KMS-11 (cell line): ENCODE measurements at regions not wholly inside any gene's neighbourhood (a gene's known extent, or its start where the extent isn't known, plus 50 kb on each side); places are given as distances from the start of the nearest gene placed in this dataset.

Experiments
- H2AFZ ChIP-seq: fragments of 200-600 bp; sonication (generic); 2 replicates; pipeline ENCODE4 v1.6.1; 2016; ENCODE audit warnings: antibody characterized with exemption, mixed run types, low read depth
- H3K27ac ChIP-seq: fragments of 200-600 bp; sonication (generic); 2 replicates; pipeline ENCODE4 v1.6.1; 2016; ENCODE audit warnings: mild to moderate bottlenecking, mixed run types
- H3K27me3 ChIP-seq: fragments of 200-600 bp; sonication (generic); 2 replicates; pipeline ENCODE4 v1.6.1; 2017; ENCODE audit warnings: mild to moderate bottlenecking, low read depth, mixed run types, moderate library complexity; ENCODE audit not compliant: insufficient read depth
- H3K36me3 ChIP-seq: fragments of 200-600 bp; sonication (generic); 2 replicates; pipeline ENCODE4 v1.6.1; 2017; ENCODE audit warnings: mild to moderate bottlenecking, mixed run types; ENCODE audit not compliant: insufficient read depth
- H3K4me1 ChIP-seq: fragments of 200-600 bp; sonication (generic); 2 replicates; pipeline ENCODE4 v1.6.1; 2016; ENCODE audit warnings: mild to moderate bottlenecking, low read depth, mixed run types; ENCODE audit not compliant: poor library complexity, severe bottlenecking
- H3K4me2 ChIP-seq: fragments of 200-600 bp; sonication (generic); 2 replicates; pipeline ENCODE4 v1.7.0; 2016; ENCODE audit warnings: mild to moderate bottlenecking, mixed run types
- H3K4me3 ChIP-seq: fragments of 200-600 bp; sonication (generic); IDR thresholded peaks from 2 replicates; pipeline ENCODE4 v1.6.1; 2017; ENCODE audit warnings: low read depth, low read length, mixed read lengths; ENCODE audit not compliant: insufficient read depth
- H3K79me2 ChIP-seq: fragments of 200-600 bp; sonication (generic); 2 replicates; pipeline ENCODE4 v1.6.1; 2016; ENCODE audit warnings: low read depth, mixed run types; ENCODE audit not compliant: insufficient read depth
- H3K9ac ChIP-seq: fragments of 200-600 bp; sonication (generic); 2 replicates; pipeline ENCODE4 v1.6.1; 2016; ENCODE audit warnings: mild to moderate bottlenecking, mixed run types
- H4K20me1 ChIP-seq: fragments of 200-600 bp; sonication (generic); 2 replicates; pipeline ENCODE4 v1.6.1; 2016; ENCODE audit warnings: mild to moderate bottlenecking, mixed run types; ENCODE audit not compliant: insufficient read depth
- CTCF ChIP-seq: fragments of 200-600 bp; sonication (generic); conservative IDR thresholded peaks from 2 replicates; pipeline ENCODE4 v1.6.1; 2017; ENCODE audit warnings: low read depth, mild to moderate bottlenecking, antibody characterized with exemption, low read length, moderate library complexity, mixed read lengths

DNA sequence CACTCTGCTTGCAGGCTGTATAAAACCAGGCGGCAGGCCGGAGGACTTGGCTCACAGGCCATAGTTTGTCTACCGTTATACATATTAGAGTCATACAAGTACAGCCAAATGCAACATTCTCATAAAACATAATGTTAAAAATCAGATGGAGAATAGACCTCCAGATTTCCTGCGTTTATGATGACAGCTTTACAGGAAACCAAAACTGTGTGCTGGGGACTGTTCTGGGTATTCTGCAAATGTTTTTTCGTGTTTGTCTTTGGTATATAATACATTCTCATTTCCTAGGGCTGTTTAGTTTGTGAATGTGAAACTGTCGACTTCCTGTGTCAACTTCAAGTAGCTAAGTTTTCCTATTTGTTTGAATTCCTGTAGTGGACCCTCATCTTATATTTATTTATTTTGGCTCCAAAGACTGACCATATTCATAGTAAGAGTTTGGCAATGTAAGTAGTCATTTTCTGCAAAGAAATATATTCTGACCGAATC lies 79.5 kb upstream of the FAM9C start:
- H4K20me1 ChIP-seq = no peaks in the 10 kb centered on the region
- H3K4me2 ChIP-seq = no peak overlapping the region
- H3K9ac ChIP-seq = no peak overlapping the region
- no peaks in the 10 kb centered on the region for H3K27me3 ChIP-seq
- TF ChIP-seq CTCF = no peak
- H2AFZ ChIP-seq = no peak overlapping the region
- H3K27ac ChIP-seq = no peak overlapping the region
- no peaks in the 10 kb centered on the region for H3K79me2 ChIP-seq
- H3K4me3 ChIP-seq = no peak overlapping the region
- no peaks in the 10 kb centered on the region for H3K36me3 ChIP-seq
- H3K4me1 ChIP-seq = peaks cover 4% of the 10 kb centered on the region

DNA sequence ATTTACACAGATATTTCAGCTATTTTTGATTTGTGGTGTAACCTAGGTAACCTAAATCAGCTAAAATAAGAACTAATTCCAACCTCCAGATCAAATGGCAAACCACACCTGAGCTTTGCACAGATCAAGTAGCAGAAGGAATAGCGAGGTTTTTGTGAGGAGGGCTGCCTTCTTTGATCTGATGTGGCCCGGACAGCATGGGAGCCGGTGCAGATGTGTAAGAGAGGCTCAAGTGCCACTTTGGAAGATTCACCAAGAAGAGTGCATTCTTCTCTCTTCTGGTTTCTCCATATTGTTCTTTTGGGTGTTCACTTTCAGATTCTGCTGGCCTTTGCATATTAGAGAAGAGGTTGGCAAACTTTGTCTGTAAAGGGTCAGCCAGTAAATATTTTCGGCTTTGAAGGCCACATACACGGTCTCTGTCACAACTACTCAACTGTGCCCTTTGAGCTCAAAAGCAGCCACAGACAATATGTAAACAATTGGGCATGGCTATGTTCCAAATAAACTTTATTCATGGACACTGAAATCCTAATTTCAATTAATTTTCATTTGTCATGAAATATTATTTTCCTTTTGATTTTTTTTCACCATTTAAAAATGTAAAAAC lies 78.9 kb upstream of the FAM9C start:
- no peak overlapping the region for H3K4me2 ChIP-seq
- no peak overlapping the region for H3K27ac ChIP-seq

DNA sequence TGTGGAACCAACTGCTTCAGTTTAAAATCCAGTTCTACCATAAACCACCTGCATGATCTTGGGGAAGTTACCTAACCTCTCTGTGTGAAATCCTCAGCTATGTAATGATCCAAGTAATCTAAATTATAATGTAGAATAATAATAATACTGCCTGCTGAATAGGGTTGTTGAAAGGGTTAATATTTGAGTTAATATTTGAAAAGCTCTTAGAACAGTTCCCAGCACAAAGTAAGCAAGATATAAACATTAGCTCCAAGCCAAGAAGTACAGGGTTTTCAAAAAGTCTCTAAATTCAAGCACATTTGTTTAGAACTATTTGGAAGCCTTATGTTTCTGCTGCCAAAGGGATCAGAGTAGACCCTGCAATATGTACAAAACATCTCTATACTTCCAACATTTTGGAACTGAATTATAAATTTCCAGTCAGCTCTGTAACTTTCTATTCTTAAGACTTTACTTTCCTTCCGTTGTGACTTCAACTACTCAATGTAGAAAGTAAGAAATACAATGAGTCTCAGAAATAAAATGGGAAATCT lies 76.7 kb upstream of the FAM9C start:
- no peak for TF ChIP-seq CTCF
- Histone ChIP-seq H3K27me3 (no peaks in the 10 kb centered on the region), H3K4me3 (no peak overlapping the region), H3K36me3 (no peaks in the 10 kb centered on the region), H3K4me2 (no peak overlapping the region), H4K20me1 (no peaks in the 10 kb centered on the region), H3K9ac (no peak overlapping the region), H3K79me2 (no peaks in the 10 kb centered on the region), H3K4me1 (no peaks in the 10 kb centered on the region), H2AFZ (no peak overlapping the region), H3K27ac (no peak overlapping the region)

More for the DNA sequence above, 78.9 kb upstream of the FAM9C start:
- Histone ChIP-seq H3K36me3 (no peaks in the 10 kb centered on the region), H3K4me1 (peaks cover 2% of the 10 kb centered on the region), H2AFZ (no peak overlapping the region), H4K20me1 (no peaks in the 10 kb centered on the region), H3K9ac (no peak overlapping the region), H3K27me3 (no peaks in the 10 kb centered on the region), H3K79me2 (no peaks in the 10 kb centered on the region), H3K4me3 (no peak overlapping the region)
- no peak for TF ChIP-seq CTCF

DNA sequence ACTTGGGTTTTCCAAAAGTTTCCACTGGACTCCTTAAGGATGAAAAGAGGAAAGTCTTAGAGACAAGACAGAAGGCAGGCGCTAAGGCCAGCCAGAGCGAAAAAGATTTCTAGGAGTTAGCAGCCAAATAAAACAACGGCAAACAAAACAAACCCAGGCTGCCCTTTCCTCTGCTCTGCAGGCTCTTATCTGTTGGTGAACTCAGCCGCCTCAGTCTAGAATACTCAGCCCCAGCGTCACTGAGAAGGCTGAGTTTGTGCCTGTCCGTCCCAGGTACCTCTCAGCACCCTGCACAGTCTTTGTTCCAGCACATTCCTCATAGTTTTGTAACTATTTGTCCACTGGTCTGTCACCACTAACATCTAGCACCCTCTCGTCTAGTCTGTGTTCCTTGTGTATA lies 75.6 kb upstream of the FAM9C start:
- Histone ChIP-seq H2AFZ (no peak overlapping the region), H3K27ac (no peak overlapping the region)
- no peak for TF ChIP-seq CTCF

More for the DNA sequence above, 75.6 kb upstream of the FAM9C start:
- Histone ChIP-seq H3K36me3 (no peaks in the 10 kb centered on the region), H4K20me1 (no peaks in the 10 kb centered on the region), H3K4me3 (no peak overlapping the region), H3K27me3 (no peaks in the 10 kb centered on the region), H3K4me2 (no peak overlapping the region), H3K4me1 (no peaks in the 10 kb centered on the region), H3K9ac (no peak overlapping the region), H3K79me2 (no peaks in the 10 kb centered on the region)
